ENCODE measurements at regions not wholly inside any gene's neighbourhood (a gene's known extent, or its start where the extent isn't known, plus 50 kb on each side); places are given as distances from the start of the nearest gene placed in this dataset.
A peak's percentile ranks its signal among the peaks of the same experiment; 100 is the strongest.

DNA sequence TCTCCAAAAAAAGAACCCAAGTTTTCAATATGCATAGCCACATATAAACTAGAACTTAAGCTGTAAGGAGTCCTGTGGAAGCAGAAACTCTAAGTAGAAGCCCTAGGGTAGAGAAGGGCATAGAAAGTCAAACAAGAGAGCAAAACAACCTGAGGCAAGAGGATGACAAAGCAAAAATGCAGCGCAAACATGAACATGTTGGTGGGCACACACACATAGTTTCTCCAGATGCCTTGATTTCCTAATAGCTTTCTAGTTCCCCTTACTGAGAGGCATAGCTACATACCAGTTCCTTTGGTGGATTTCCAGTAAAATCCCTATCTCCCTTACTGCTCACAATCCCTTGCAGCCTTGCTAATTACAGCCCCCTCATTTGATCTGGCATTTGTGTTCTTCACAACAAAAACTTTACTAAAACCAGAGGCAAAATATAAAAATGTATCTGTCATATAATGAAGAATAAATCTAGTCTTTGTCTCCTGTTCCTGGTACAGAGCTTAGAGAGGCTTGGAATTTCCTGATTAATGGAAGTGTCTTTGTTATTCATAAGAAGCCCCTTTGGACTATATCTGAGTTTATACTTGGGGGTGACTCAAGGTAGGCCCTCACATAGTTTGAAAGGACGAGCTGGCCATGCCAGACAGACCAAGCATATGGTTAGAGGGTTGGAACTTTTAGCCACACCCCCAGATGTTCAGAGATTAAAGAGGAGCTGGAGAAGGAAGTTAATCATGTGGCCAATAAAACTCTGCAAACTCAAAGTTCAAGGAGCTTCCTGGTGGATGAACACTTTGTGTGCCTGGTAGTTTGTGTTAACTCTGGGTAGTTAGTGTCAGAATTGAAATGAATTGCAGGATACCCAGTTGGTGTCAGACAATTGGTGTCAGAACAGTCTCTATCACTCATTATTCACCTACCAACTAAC, 52.7 kb upstream of the ZCCHC13 start:
- Histone ChIP-seq H3K4me3 (ENCODE audit: low read depth, low read length) (no peak overlapping the region), H3K18ac (ENCODE audit: low read length) (no peak overlapping the region), H3K27me3 (ENCODE audit: insufficient read depth, low read length) (no peaks in the 10 kb centered on the region), H3K9ac (ENCODE audit: low read length) (no peak overlapping the region), H3K36me3 (ENCODE audit: control insufficient read depth in 1 of 2, insufficient read depth in 2 of 2, low read length in 2 of 2) (peaks cover 10 to 16% of the 10 kb centered on the region in 2 experiments), H3K79me2 (ENCODE audit: control insufficient read depth, insufficient read depth, low read length, poor library complexity) (no peaks in the 10 kb centered on the region), H3K9me3 (ENCODE audit: insufficient read depth, low read depth, low read length) (no peaks in the 10 kb centered on the region), H2BK5ac (ENCODE audit: low read depth, low read length, poor library complexity) (peak overlapping the region; percentile 88), H2BK12ac (ENCODE audit: low read length) (no peak overlapping the region), H3K4ac (ENCODE audit: low read depth, low read length) (no peak overlapping the region), H2BK120ac (ENCODE audit: insufficient read depth, low read length, poor library complexity) (peak overlapping the region; percentile 60), H3K14ac (ENCODE audit: low read length) (no peak overlapping the region), H3K27ac (ENCODE audit: low read depth, low read length) (peak overlapping the region; percentile 75), H4K8ac (ENCODE audit: low read depth, low read length) (no peak overlapping the region), H2AK5ac (ENCODE audit: low read length) (no peak overlapping the region), H3K4me1 (ENCODE audit: control insufficient read depth in 1 of 2, insufficient read depth in 2 of 2, low read length in 2 of 2) (peaks cover 4 to 8% of the 10 kb centered on the region in 2 experiments), H3K23ac (ENCODE audit: low read length) (no peak overlapping the region), H3K79me1 (ENCODE audit: low read length) (peaks cover 5% of the 10 kb centered on the region), H4K91ac (ENCODE audit: low read depth, low read length) (peak overlapping the region; percentile 68), H2AFZ (ENCODE audit: insufficient read depth, low read length, poor library complexity) (no peak overlapping the region), H3K4me2 (ENCODE audit: low read length) (no peak overlapping the region), H4K12ac (ENCODE audit: low read depth, low read length) (no peak overlapping the region)
- peak; percentile 34 to 77 for DNase-seq
- no CpG with 5 or more reads among the region's 2 CpGs for WGBS (ENCODE audit: extremely low coverage, insufficient coverage, insufficient read length)

DNA sequence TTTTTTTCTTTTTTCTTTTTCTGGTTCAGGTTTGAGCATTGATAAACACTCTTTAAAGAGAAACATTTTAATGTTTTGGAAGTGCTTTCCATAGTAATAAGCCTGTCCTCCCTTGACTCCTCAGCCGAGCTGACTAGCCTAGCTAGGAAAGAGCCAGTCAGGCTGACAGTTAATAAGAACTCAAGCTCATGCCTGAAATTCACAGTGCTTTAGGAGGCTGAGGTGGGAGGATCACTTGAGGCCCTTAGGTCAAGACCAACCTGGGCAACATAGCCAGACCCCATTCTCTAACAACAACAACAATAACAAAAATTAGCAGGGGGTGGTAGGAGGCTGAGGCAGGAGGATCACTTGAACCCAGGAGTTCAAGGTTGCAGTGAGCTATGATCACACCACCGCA, 53.4 kb upstream of the ZCCHC13 start:
- Histone ChIP-seq H3K14ac (ENCODE audit: low read length) (no peak overlapping the region), H3K4ac (ENCODE audit: low read depth, low read length) (peak overlapping the region; percentile 62), H2AK5ac (ENCODE audit: low read length) (no peak overlapping the region), H3K27me3 (ENCODE audit: insufficient read depth, low read length) (no peaks in the 10 kb centered on the region), H4K12ac (ENCODE audit: low read depth, low read length) (no peak overlapping the region), H3K79me1 (ENCODE audit: low read length) (peaks cover 5% of the 10 kb centered on the region), H4K91ac (ENCODE audit: low read depth, low read length) (peak overlapping the region; percentile 68), H3K79me2 (ENCODE audit: control insufficient read depth, insufficient read depth, low read length, poor library complexity) (no peaks in the 10 kb centered on the region), H3K4me3 (ENCODE audit: low read depth, low read length) (no peak overlapping the region), H4K8ac (ENCODE audit: low read depth, low read length) (peak overlapping the region; percentile 38), H3K4me2 (ENCODE audit: low read length) (no peak overlapping the region), H2BK5ac (ENCODE audit: low read depth, low read length, poor library complexity) (peak overlapping the region; percentile 88), H3K9ac (ENCODE audit: low read length) (no peak overlapping the region), H3K36me3 (ENCODE audit: control insufficient read depth in 1 of 2, insufficient read depth in 2 of 2, low read length in 2 of 2) (peaks cover 9 to 10% of the 10 kb centered on the region in 2 experiments), H3K27ac (ENCODE audit: low read depth, low read length) (peak overlapping the region; percentile 75), H3K9me3 (ENCODE audit: insufficient read depth, low read depth, low read length) (no peaks in the 10 kb centered on the region), H3K18ac (ENCODE audit: low read length) (peak overlapping the region; percentile 75), H2AFZ (ENCODE audit: insufficient read depth, low read length, poor library complexity) (no peak overlapping the region), H3K23ac (ENCODE audit: low read length) (no peak overlapping the region), H2BK120ac (ENCODE audit: insufficient read depth, low read length, poor library complexity) (peak overlapping the region; percentile 60), H2BK12ac (ENCODE audit: low read length) (peak overlapping the region; percentile 76), H3K4me1 (ENCODE audit: control insufficient read depth in 1 of 2, insufficient read depth in 2 of 2, low read length in 2 of 2) (peaks cover 4 to 8% of the 10 kb centered on the region in 2 experiments)
- DNase-seq = peak in 1 of 2 donors; percentile 7
- WGBS (ENCODE audit: extremely low coverage, insufficient coverage, insufficient read length) = no CpG with 5 or more reads among the region's 2 CpGs

DNA sequence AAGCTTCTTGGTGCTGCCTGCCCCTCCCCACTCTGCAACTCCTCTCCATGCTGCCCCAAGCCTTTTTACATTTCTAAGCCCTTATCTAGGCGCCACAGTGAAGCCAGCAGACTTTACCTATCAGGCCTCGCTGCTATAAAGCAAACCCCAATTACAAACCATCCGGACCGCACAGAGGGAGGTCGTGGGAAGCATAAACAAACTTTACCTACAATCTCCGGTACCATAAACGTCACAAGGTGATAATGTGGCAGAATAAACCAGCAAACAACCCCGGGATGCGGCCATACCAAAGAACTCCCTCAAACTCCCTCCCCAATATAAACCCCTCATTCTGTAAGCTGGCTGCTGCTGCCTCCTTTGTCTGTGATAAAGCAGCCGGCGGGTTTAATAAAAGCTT, 54.0 kb upstream of the ZCCHC13 start:
- no peaks in the 10 kb centered on the region for H3K27me3 ChIP-seq (ENCODE audit: insufficient read depth, low read length)
- no peak overlapping the region for H3K4me2 ChIP-seq (ENCODE audit: low read length)
- H3K4me1 ChIP-seq (ENCODE audit: control insufficient read depth in 1 of 2, insufficient read depth in 2 of 2, low read length in 2 of 2) = peaks cover 4 to 8% of the 10 kb centered on the region in 2 experiments
- H2AFZ ChIP-seq (ENCODE audit: insufficient read depth, low read length, poor library complexity) = no peak overlapping the region
- no peaks in the 10 kb centered on the region for H3K9me3 ChIP-seq (ENCODE audit: insufficient read depth, low read depth, low read length)
- H2BK12ac ChIP-seq (ENCODE audit: low read length) = no peak overlapping the region
- no CpG with 5 or more reads among the region's 11 CpGs for WGBS (ENCODE audit: extremely low coverage, insufficient coverage, insufficient read length)
- peak in 1 of 2 donors; percentile 11 for DNase-seq
- no peak overlapping the region for H3K14ac ChIP-seq (ENCODE audit: low read length)
- H3K23ac ChIP-seq (ENCODE audit: low read length) = no peak overlapping the region
- H3K79me1 ChIP-seq (ENCODE audit: low read length) = peaks cover 5% of the 10 kb centered on the region
- H2AK5ac ChIP-seq (ENCODE audit: low read length) = no peak overlapping the region
- H2BK5ac ChIP-seq (ENCODE audit: low read depth, low read length, poor library complexity) = peak overlapping the region; percentile 31
- H3K36me3 ChIP-seq (ENCODE audit: control insufficient read depth in 1 of 2, insufficient read depth in 2 of 2, low read length in 2 of 2) = peaks cover 9 to 10% of the 10 kb centered on the region in 2 experiments
- H3K4ac ChIP-seq (ENCODE audit: low read depth, low read length) = no peak overlapping the region
- no peak overlapping the region for H3K9ac ChIP-seq (ENCODE audit: low read length)
- H4K8ac ChIP-seq (ENCODE audit: low read depth, low read length) = peak overlapping the region; percentile 28
- no peak overlapping the region for H4K91ac ChIP-seq (ENCODE audit: low read depth, low read length)
- H3K27ac ChIP-seq (ENCODE audit: low read depth, low read length) = peak overlapping the region; percentile 75
- no peak overlapping the region for H3K18ac ChIP-seq (ENCODE audit: low read length)
- no peak overlapping the region for H3K4me3 ChIP-seq (ENCODE audit: low read depth, low read length)
- H2BK120ac ChIP-seq (ENCODE audit: insufficient read depth, low read length, poor library complexity) = no peak overlapping the region
- H4K12ac ChIP-seq (ENCODE audit: low read depth, low read length) = no peak overlapping the region
- H3K79me2 ChIP-seq (ENCODE audit: control insufficient read depth, insufficient read depth, low read length, poor library complexity) = no peaks in the 10 kb centered on the region

DNA sequence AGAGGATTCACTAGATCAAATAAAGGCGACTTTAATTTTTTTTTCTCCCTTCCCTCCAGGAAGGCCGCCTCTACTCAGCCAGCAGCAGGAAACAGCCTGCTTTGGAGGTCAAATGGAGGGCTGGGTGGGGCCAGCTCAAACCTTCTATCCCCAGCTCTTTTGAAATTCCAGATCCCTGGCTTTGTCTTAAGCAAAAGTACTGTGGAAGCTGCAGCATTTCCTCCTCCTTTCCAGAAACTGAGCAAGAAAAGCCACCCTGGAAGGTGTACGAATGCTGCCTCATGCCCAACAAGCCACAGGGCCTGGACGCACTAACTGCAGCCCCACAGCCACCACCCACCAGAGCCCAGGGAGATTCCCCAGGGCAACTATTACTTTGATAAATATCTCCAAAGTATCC, 55.1 kb upstream of the ZCCHC13 start:
- DNase-seq = no peak
- Histone ChIP-seq H3K23ac (ENCODE audit: low read length) (no peak overlapping the region), H4K12ac (ENCODE audit: low read depth, low read length) (no peak overlapping the region), H3K27ac (ENCODE audit: low read depth, low read length) (peak overlapping the region; percentile 84), H3K18ac (ENCODE audit: low read length) (no peak overlapping the region), H2AFZ (ENCODE audit: insufficient read depth, low read length, poor library complexity) (no peak overlapping the region), H3K4me3 (ENCODE audit: low read depth, low read length) (no peak overlapping the region), H3K9me3 (ENCODE audit: insufficient read depth, low read depth, low read length) (no peaks in the 10 kb centered on the region), H2AK5ac (ENCODE audit: low read length) (no peak overlapping the region), H3K79me1 (ENCODE audit: low read length) (peaks cover 5% of the 10 kb centered on the region), H4K91ac (ENCODE audit: low read depth, low read length) (peak overlapping the region; percentile 6), H3K36me3 (ENCODE audit: control insufficient read depth in 1 of 2, insufficient read depth in 2 of 2, low read length in 2 of 2) (peaks cover 3 to 7% of the 10 kb centered on the region in 2 experiments), H2BK5ac (ENCODE audit: low read depth, low read length, poor library complexity) (peak overlapping the region; percentile 49), H3K9ac (ENCODE audit: low read length) (no peak overlapping the region), H3K4ac (ENCODE audit: low read depth, low read length) (no peak overlapping the region), H2BK12ac (ENCODE audit: low read length) (no peak overlapping the region), H3K79me2 (ENCODE audit: control insufficient read depth, insufficient read depth, low read length, poor library complexity) (no peaks in the 10 kb centered on the region), H3K4me1 (ENCODE audit: control insufficient read depth in 1 of 2, insufficient read depth in 2 of 2, low read length in 2 of 2) (peaks cover 4 to 7% of the 10 kb centered on the region in 2 experiments), H3K27me3 (ENCODE audit: insufficient read depth, low read length) (no peaks in the 10 kb centered on the region), H2BK120ac (ENCODE audit: insufficient read depth, low read length, poor library complexity) (no peak overlapping the region), H3K14ac (ENCODE audit: low read length) (no peak overlapping the region), H3K4me2 (ENCODE audit: low read length) (no peak overlapping the region), H4K8ac (ENCODE audit: low read depth, low read length) (no peak overlapping the region)
- no CpG with 5 or more reads among the region's 4 CpGs for WGBS (ENCODE audit: extremely low coverage, insufficient coverage, insufficient read length)

Measured in trophoblast cell (in vitro differentiated cells and primary cell).